GM23338 (cell line): ENCODE measurements at regions not wholly inside any gene's neighbourhood (a gene's known extent, or its start where the extent isn't known, plus 50 kb on each side); places are given as distances from the start of the nearest gene placed in this dataset.

Experiments
- ATAC-seq: fragments of 200-7000 bp; cut with Tn5 transposase; 3 replicates; pipeline ENCODE4 v1.9.1; 2020
- DNase-seq: peaks from one replicate; pipeline ENCODE4 v3.0.0-alpha.2; 2015; ENCODE audit warnings: low spot score
- H2AFZ ChIP-seq: fragments of 200-600 bp; sonication (generic); 2 replicates; pipeline ENCODE4 v1.8.0; 2016; ENCODE audit warnings: antibody characterized with exemption, mild to moderate bottlenecking, moderate library complexity
- H3F3A ChIP-seq: fragments of 200-600 bp; sonication (generic); replicated peaks from 2 replicates; pipeline ENCODE4 v1.8.0; 2017; ENCODE audit warnings: antibody characterized with exemption, mixed run types, low read depth
- H3K27ac ChIP-seq: fragments of 200-600 bp; sonication (generic); 2 replicates; pipeline ENCODE4 v1.6.1; 2016; ENCODE audit warnings: low read depth
- H3K27me3 ChIP-seq: fragments of 200-600 bp; sonication (generic); 2 replicates; pipeline ENCODE4 v1.8.0; 2016; ENCODE audit warnings: mild to moderate bottlenecking, mixed run types, moderate library complexity; ENCODE audit not compliant: insufficient read depth
- H3K36me3 ChIP-seq: fragments of 200-600 bp; sonication (generic); 2 replicates; pipeline ENCODE4 v1.8.0; 2016; ENCODE audit warnings: mild to moderate bottlenecking; ENCODE audit not compliant: insufficient read depth
- H3K4me1 ChIP-seq: fragments of 200-600 bp; sonication (generic); 2 replicates; pipeline ENCODE4 v1.8.0; 2016; ENCODE audit warnings: mild to moderate bottlenecking, moderate library complexity; ENCODE audit not compliant: insufficient read depth
- H3K4me2 ChIP-seq: fragments of 200-600 bp; sonication (generic); 2 replicates; pipeline ENCODE4 v1.7.1; 2017; ENCODE audit warnings: mixed run types
- H3K4me3 ChIP-seq: fragments of 200-600 bp; sonication (generic); 2 replicates; pipeline ENCODE4 v1.6.1; 2016; ENCODE audit warnings: mixed run types
- H3K79me2 ChIP-seq: fragments of 200-600 bp; sonication (generic); replicated peaks from 2 replicates; pipeline ENCODE4 v1.8.0; 2017; ENCODE audit warnings: mild to moderate bottlenecking; ENCODE audit not compliant: insufficient read depth
- H3K9me2 ChIP-seq: fragments of 200-600 bp; sonication (generic); 2 replicates; pipeline ENCODE4 v1.8.0; 2017; ENCODE audit not compliant: insufficient read depth
- H4K20me1 ChIP-seq: fragments of 200-600 bp; sonication (generic); replicated peaks from 2 replicates; pipeline ENCODE4 v1.8.0; 2017; ENCODE audit warnings: mild to moderate bottlenecking; ENCODE audit not compliant: insufficient read depth
- H3K27ac Mint-ChIP-seq: 2 replicates; pipeline ENCODE4 v1.8.0; 2020; ENCODE audit warnings: inconsistent platforms, mild to moderate bottlenecking, moderate library complexity, mixed read lengths
- H3K27me3 Mint-ChIP-seq: 3 replicates; pipeline ENCODE4 v1.8.0; 2022; ENCODE audit warnings: low read depth, mild to moderate bottlenecking, moderate library complexity, mixed read lengths, inconsistent platforms; ENCODE audit not compliant: insufficient read depth, poor library complexity
- H3K36me3 Mint-ChIP-seq: 3 replicates; pipeline ENCODE4 v1.8.0; 2021; ENCODE audit warnings: low read depth, mild to moderate bottlenecking, inconsistent platforms, moderate library complexity, mixed read lengths
- H3K4me1 Mint-ChIP-seq: 3 replicates; pipeline ENCODE4 v1.8.0; 2020; ENCODE audit warnings: mild to moderate bottlenecking, inconsistent platforms, mixed read lengths
- H3K4me3 Mint-ChIP-seq: 3 replicates; pipeline ENCODE4 v1.8.0; 2021; ENCODE audit warnings: moderate library complexity, mild to moderate bottlenecking, inconsistent platforms, mixed read lengths
- H3K9me3 Mint-ChIP-seq: 3 replicates; pipeline ENCODE4 v1.8.0; 2020; ENCODE audit warnings: moderate library complexity, mild to moderate bottlenecking, inconsistent platforms, mixed read lengths
- CREB1 ChIP-seq: fragments of 250-450 bp; sonication (Bioruptor Pico); IDR thresholded peaks from 2 replicates; pipeline ENCODE4 v1.5.0; 2020; ENCODE audit warnings: low read depth, mild to moderate bottlenecking, moderate library complexity
- CTCF ChIP-seq, 2 experiments: fragments of 200-600 bp in 1 of 2; sonication (generic) in 1 of 2; conservative IDR thresholded peaks; 2 replicates each; pipeline versions ENCODE4 v1.5.1 to v1.6.1; 2016 to 2017; ENCODE audit warnings: antibody characterized with exemption in 2 of 2, low read depth in 2 of 2, mild to moderate bottlenecking in 2 of 2, moderate library complexity in 1 of 2
- EZH2 ChIP-seq: fragments of 200-600 bp; sonication (generic); IDR thresholded peaks from one replicate; pipeline ENCODE4 v1.8.0; 2017; ENCODE audit warnings: antibody characterized with exemption, mild to moderate bottlenecking, low read depth; ENCODE audit not compliant: unreplicated experiment
- EZH2phosphoT487 ChIP-seq: fragments of 200-600 bp; sonication (generic); IDR thresholded peaks from one replicate; pipeline ENCODE4 v1.8.1; 2018; ENCODE audit warnings: antibody characterized with exemption; ENCODE audit not compliant: unreplicated experiment
- JUNB ChIP-seq: IDR thresholded peaks from one replicate; pipeline ENCODE4 v1.6.1; 2016; ENCODE audit warnings: antibody characterized with exemption; ENCODE audit not compliant: unreplicated experiment
- NANOG ChIP-seq: IDR thresholded peaks from 2 replicates; pipeline ENCODE4 v1.6.1; 2016; ENCODE audit warnings: antibody characterized with exemption, borderline replicate concordance
- STAT1 ChIP-seq: IDR thresholded peaks from one replicate; pipeline ENCODE4 v1.6.1; 2016; ENCODE audit warnings: antibody characterized with exemption; ENCODE audit not compliant: unreplicated experiment
- ZNF114 ChIP-seq: fragments of 250-450 bp; sonication (Bioruptor Pico); IDR thresholded peaks from 2 replicates; pipeline ENCODE4 v1.5.0; 2020; ENCODE audit warnings: mild to moderate bottlenecking, moderate library complexity
- ZNF331 ChIP-seq: fragments of 250-450 bp; sonication (Bioruptor Pico); IDR thresholded peaks from 2 replicates; pipeline ENCODE4 v1.5.0; 2020; ENCODE audit warnings: low read depth, mild to moderate bottlenecking, moderate library complexity
- TF ChIP-seq, protein P1 (sequence below): IDR thresholded peaks from 2 replicates; pipeline ENCODE4 v1.6.1; 2016; ENCODE audit warnings: antibody characterized with exemption
- TF ChIP-seq, protein P2 (sequence below): IDR thresholded peaks from one replicate; pipeline ENCODE4 v1.6.1; 2018; ENCODE audit warnings: antibody characterized with exemption; ENCODE audit not compliant: unreplicated experiment

DNA sequence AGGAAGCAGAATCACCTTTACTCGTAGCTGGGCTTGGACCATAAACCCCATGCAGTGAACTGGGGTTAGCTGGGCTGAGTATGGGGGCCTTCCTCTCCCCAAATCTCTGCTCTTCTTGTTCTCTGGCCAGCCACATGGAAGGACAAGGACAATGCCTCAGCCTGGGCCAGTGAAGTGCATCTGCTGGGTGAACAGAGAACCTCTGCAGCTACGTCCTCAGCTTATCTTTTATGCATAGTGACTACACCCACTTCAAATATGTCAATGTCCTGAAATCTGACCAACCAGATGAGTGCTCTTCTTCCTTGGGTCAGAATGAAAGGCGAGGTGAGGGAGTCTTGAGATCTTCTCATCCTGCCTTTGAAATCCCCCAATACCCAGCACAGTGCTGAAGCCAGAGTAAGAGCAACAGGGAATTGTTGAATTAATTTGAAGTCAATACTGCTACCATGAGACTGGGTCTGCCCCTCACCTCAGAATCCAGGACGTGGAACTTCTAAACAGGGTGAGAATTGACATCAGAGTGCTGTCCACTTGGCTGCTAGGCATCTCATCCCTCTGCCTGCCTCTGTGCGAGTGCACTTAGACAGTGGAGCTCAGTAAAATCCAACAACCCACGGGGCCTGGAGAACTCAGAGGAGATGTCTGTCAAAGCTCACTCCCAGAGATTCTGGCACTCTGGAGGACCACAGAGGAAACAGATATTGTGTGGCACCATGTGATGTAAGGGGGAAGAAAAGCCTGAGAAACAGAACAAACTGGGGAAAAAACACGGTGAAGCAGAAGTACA lies 99.0 kb downstream of the IER5 start (continued):
- TF ChIP-seq, protein P1, sequence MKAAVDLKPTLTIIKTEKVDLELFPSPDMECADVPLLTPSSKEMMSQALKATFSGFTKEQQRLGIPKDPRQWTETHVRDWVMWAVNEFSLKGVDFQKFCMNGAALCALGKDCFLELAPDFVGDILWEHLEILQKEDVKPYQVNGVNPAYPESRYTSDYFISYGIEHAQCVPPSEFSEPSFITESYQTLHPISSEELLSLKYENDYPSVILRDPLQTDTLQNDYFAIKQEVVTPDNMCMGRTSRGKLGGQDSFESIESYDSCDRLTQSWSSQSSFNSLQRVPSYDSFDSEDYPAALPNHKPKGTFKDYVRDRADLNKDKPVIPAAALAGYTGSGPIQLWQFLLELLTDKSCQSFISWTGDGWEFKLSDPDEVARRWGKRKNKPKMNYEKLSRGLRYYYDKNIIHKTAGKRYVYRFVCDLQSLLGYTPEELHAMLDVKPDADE: no peak
- TF ChIP-seq EZH2 (no peak), JUNB (no peak), NANOG (no peak), EZH2phosphoT487 (no peak)

GRCh38 chr1:181189245-181189644 lies 100.7 kb downstream of the IER5 start:
- Histone ChIP-seq H3K9me2 (no peaks in the 10 kb centered on the region; the same call in 1 of the 2 replicates), H3K27me3 (peaks cover 12% of the 10 kb centered on the region), H3K4me3 (peak overlapping the region; percentile 67; the same call in 1 of the 2 replicates), H2AFZ (peak overlapping the region; percentile 98), H3K4me2 (peak overlapping the region; percentile 82), H3K4me1 (no peaks in the 10 kb centered on the region), H3K36me3 (no peaks in the 10 kb centered on the region), H3K79me2 (no peaks in the 10 kb centered on the region), H4K20me1 (no peaks in the 10 kb centered on the region), H3K27ac (no peak overlapping the region), H3F3A (no peaks in the 10 kb centered on the region)
- DNase-seq (no peak), ATAC-seq (no peak)
- H3K36me3 Mint-ChIP-seq: no peaks in the 10 kb centered on the region; the same call in 2 of the 3 replicates
- peak overlapping the region; percentile 27; the same call in 2 of the 3 replicates for H3K4me3 Mint-ChIP-seq
- H3K4me1 Mint-ChIP-seq: no peaks in the 10 kb centered on the region; the same call in 2 of the 3 replicates
- peaks cover 2% of the 10 kb centered on the region; the same call in 1 of the 3 replicates for H3K9me3 Mint-ChIP-seq
- H3K27ac Mint-ChIP-seq: no peak overlapping the region
- peaks cover 6% of the 10 kb centered on the region for H3K27me3 Mint-ChIP-seq
- no peak for TF ChIP-seq STAT1
- no peak for TF ChIP-seq ZNF331 (CRISPR knock-in tag)
- TF ChIP-seq NANOG: no peak
- no peak for TF ChIP-seq CREB1 (CRISPR knock-in tag)
- TF ChIP-seq EZH2: no peak
- TF ChIP-seq ZNF114 (CRISPR knock-in tag): no peak
- no peak for TF ChIP-seq JUNB
- no peak for TF ChIP-seq CTCF (conservative IDR thresholded peaks at IDR 0.05; ENCODE audit: low read depth in 2 of 2)
- TF ChIP-seq, protein P2, sequence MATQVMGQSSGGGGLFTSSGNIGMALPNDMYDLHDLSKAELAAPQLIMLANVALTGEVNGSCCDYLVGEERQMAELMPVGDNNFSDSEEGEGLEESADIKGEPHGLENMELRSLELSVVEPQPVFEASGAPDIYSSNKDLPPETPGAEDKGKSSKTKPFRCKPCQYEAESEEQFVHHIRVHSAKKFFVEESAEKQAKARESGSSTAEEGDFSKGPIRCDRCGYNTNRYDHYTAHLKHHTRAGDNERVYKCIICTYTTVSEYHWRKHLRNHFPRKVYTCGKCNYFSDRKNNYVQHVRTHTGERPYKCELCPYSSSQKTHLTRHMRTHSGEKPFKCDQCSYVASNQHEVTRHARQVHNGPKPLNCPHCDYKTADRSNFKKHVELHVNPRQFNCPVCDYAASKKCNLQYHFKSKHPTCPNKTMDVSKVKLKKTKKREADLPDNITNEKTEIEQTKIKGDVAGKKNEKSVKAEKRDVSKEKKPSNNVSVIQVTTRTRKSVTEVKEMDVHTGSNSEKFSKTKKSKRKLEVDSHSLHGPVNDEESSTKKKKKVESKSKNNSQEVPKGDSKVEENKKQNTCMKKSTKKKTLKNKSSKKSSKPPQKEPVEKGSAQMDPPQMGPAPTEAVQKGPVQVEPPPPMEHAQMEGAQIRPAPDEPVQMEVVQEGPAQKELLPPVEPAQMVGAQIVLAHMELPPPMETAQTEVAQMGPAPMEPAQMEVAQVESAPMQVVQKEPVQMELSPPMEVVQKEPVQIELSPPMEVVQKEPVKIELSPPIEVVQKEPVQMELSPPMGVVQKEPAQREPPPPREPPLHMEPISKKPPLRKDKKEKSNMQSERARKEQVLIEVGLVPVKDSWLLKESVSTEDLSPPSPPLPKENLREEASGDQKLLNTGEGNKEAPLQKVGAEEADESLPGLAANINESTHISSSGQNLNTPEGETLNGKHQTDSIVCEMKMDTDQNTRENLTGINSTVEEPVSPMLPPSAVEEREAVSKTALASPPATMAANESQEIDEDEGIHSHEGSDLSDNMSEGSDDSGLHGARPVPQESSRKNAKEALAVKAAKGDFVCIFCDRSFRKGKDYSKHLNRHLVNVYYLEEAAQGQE: no peak
- TF ChIP-seq EZH2phosphoT487: no peak
